ENCODE measurements at regions not wholly inside any gene's neighbourhood (a gene's known extent, or its start where the extent isn't known, plus 50 kb on each side); places are given as distances from the start of the nearest gene placed in this dataset.

GRCh38 chr2:19028587-19029375 lies 329.6 kb downstream of the OSR1 start:
- no peaks in the 10 kb centered on the region for H3K36me3 ChIP-seq (ENCODE audit: insufficient read depth, low read length)
- H3K9ac ChIP-seq (ENCODE audit: low read depth, low read length): no peak overlapping the region
- H3K9me3 ChIP-seq (ENCODE audit: control insufficient read depth, insufficient read depth, low read length): no peaks in the 10 kb centered on the region
- H3K4me1 ChIP-seq (ENCODE audit: insufficient read depth, low read length): no peaks in the 10 kb centered on the region

- Histone ChIP-seq H3K9me3 (ENCODE audit: control insufficient read depth, insufficient read depth, low read length) (no peaks in the 10 kb centered on the region), H3K9ac (ENCODE audit: low read depth, low read length) (no peak overlapping the region), H3K4me1 (ENCODE audit: insufficient read depth, low read length) (no peaks in the 10 kb centered on the region), H3K36me3 (ENCODE audit: insufficient read depth, low read length) (no peaks in the 10 kb centered on the region)
Measured at GRCh38 chr2:19027626-19028025, 330.8 kb downstream of the OSR1 start.

- Histone ChIP-seq H3K4me1 (ENCODE audit: insufficient read depth, low read length) (no peaks in the 10 kb centered on the region), H3K36me3 (ENCODE audit: insufficient read depth, low read length) (no peaks in the 10 kb centered on the region), H3K9ac (ENCODE audit: low read depth, low read length) (no peak overlapping the region), H3K9me3 (ENCODE audit: control insufficient read depth, insufficient read depth, low read length) (no peaks in the 10 kb centered on the region)
Measured at GRCh38 chr2:19026261-19026660, 332.2 kb downstream of the OSR1 start.

- Histone ChIP-seq H3K36me3 (ENCODE audit: insufficient read depth, low read length) (no peaks in the 10 kb centered on the region), H3K9ac (ENCODE audit: low read depth, low read length) (no peak overlapping the region), H3K4me1 (ENCODE audit: insufficient read depth, low read length) (no peaks in the 10 kb centered on the region), H3K9me3 (ENCODE audit: control insufficient read depth, insufficient read depth, low read length) (no peaks in the 10 kb centered on the region)
Measured at GRCh38 chr2:19022334-19022733, 336.1 kb downstream of the OSR1 start.

- Histone ChIP-seq H3K9ac (ENCODE audit: low read depth, low read length) (no peak overlapping the region), H3K36me3 (ENCODE audit: insufficient read depth, low read length) (no peaks in the 10 kb centered on the region), H3K4me1 (ENCODE audit: insufficient read depth, low read length) (no peaks in the 10 kb centered on the region)
Measured at GRCh38 chr2:19021721-19022120, 336.7 kb downstream of the OSR1 start.

GRCh38 chr2:19021100-19021476 lies 337.3 kb downstream of the OSR1 start:
- Histone ChIP-seq H3K9me3 (ENCODE audit: control insufficient read depth, insufficient read depth, low read length) (no peaks in the 10 kb centered on the region), H3K36me3 (ENCODE audit: insufficient read depth, low read length) (no peaks in the 10 kb centered on the region), H3K9ac (ENCODE audit: low read depth, low read length) (no peak overlapping the region), H3K4me1 (ENCODE audit: insufficient read depth, low read length) (no peaks in the 10 kb centered on the region)

More at GRCh38 chr2:19021721-19022120, 336.7 kb downstream of the OSR1 start:
- H3K9me3 ChIP-seq (ENCODE audit: control insufficient read depth, insufficient read depth, low read length): no peaks in the 10 kb centered on the region

GRCh38 chr2:19020144-19021099 lies 338.0 kb downstream of the OSR1 start:
- H3K4me1 ChIP-seq (ENCODE audit: insufficient read depth, low read length): no peaks in the 10 kb centered on the region
- no peaks in the 10 kb centered on the region for H3K9me3 ChIP-seq (ENCODE audit: control insufficient read depth, insufficient read depth, low read length)
- no peaks in the 10 kb centered on the region for H3K36me3 ChIP-seq (ENCODE audit: insufficient read depth, low read length)
- no peak overlapping the region for H3K9ac ChIP-seq (ENCODE audit: low read depth, low read length)

GRCh38 chr2:19009510-19009909 lies 348.9 kb downstream of the OSR1 start:
- Histone ChIP-seq H3K9ac (ENCODE audit: low read depth, low read length) (no peak overlapping the region), H3K4me1 (ENCODE audit: insufficient read depth, low read length) (no peaks in the 10 kb centered on the region), H3K36me3 (ENCODE audit: insufficient read depth, low read length) (no peaks in the 10 kb centered on the region), H3K9me3 (ENCODE audit: control insufficient read depth, insufficient read depth, low read length) (no peaks in the 10 kb centered on the region)

GRCh38 chr2:19003554-19003953 lies 354.9 kb downstream of the OSR1 start:
- Histone ChIP-seq H3K9ac (ENCODE audit: low read depth, low read length) (no peak overlapping the region), H3K9me3 (ENCODE audit: control insufficient read depth, insufficient read depth, low read length) (no peaks in the 10 kb centered on the region), H3K4me1 (ENCODE audit: insufficient read depth, low read length) (no peaks in the 10 kb centered on the region), H3K36me3 (ENCODE audit: insufficient read depth, low read length) (no peaks in the 10 kb centered on the region; the same call in 1 of the 2 replicates)

GRCh38 chr2:19000776-19001175 lies 357.6 kb downstream of the OSR1 start:
- Histone ChIP-seq H3K36me3 (ENCODE audit: insufficient read depth, low read length) (no peaks in the 10 kb centered on the region; the same call in 1 of the 2 replicates), H3K9me3 (ENCODE audit: control insufficient read depth, insufficient read depth, low read length) (no peaks in the 10 kb centered on the region), H3K9ac (ENCODE audit: low read depth, low read length) (no peak overlapping the region), H3K4me1 (ENCODE audit: insufficient read depth, low read length) (no peaks in the 10 kb centered on the region)

GRCh38 chr2:18999198-18999597 lies 359.2 kb downstream of the OSR1 start:
- H3K4me1 ChIP-seq (ENCODE audit: insufficient read depth, low read length): no peaks in the 10 kb centered on the region
- no peaks in the 10 kb centered on the region for H3K9me3 ChIP-seq (ENCODE audit: control insufficient read depth, insufficient read depth, low read length)
- H3K9ac ChIP-seq (ENCODE audit: low read depth, low read length): no peak overlapping the region
- H3K36me3 ChIP-seq (ENCODE audit: insufficient read depth, low read length): no peaks in the 10 kb centered on the region; the same call in 1 of the 2 replicates

- Histone ChIP-seq H3K9ac (ENCODE audit: low read depth, low read length) (no peak overlapping the region), H3K9me3 (ENCODE audit: control insufficient read depth, insufficient read depth, low read length) (no peaks in the 10 kb centered on the region), H3K36me3 (ENCODE audit: insufficient read depth, low read length) (no peaks in the 10 kb centered on the region; the same call in 1 of the 2 replicates), H3K4me1 (ENCODE audit: insufficient read depth, low read length) (no peaks in the 10 kb centered on the region)
Measured at GRCh38 chr2:18998491-18998890, 359.9 kb downstream of the OSR1 start.

GRCh38 chr2:18993756-18994338 lies 364.6 kb downstream of the OSR1 start:
- Histone ChIP-seq H3K36me3 (ENCODE audit: insufficient read depth, low read length) (no peaks in the 10 kb centered on the region), H3K9me3 (ENCODE audit: control insufficient read depth, insufficient read depth, low read length) (no peaks in the 10 kb centered on the region), H3K4me1 (ENCODE audit: insufficient read depth, low read length) (peaks cover 16% of the 10 kb centered on the region; the same call in 1 of the 2 replicates), H3K9ac (ENCODE audit: low read depth, low read length) (no peak overlapping the region)

Measured in ES-I3 (cell line).